IMR-90 (cell line): ENCODE measurements at regions not wholly inside any gene's neighbourhood (a gene's known extent, or its start where the extent isn't known, plus 50 kb on each side); places are given as distances from the start of the nearest gene placed in this dataset.

ENCODE experiments used
- ATAC-seq: fragments of 200-7000 bp; cut with Tn5 transposase; 2 replicates; pipeline ENCODE4 v1.9.1; 2020; ENCODE audit warnings: low read depth, mild to moderate bottlenecking, moderate library complexity
- BruUV-seq: library from RNA; stranded (reverse); fragments of 400-500 nt; replicated peaks from 2 replicates; lab custom pipeline; 2021; lab: Mats Ljungman, UMichigan
- CTCF ChIA-PET: fragments of 300-600 bp; formaldehyde crosslinking; extraction: SDS; loops from one replicate; lab custom pipeline; 2021; ENCODE audit warnings: antibody characterized with exemption; lab: Yijun Ruan, JAX
- POLR2A ChIA-PET: fragments of 300-600 bp; sonication (Branson Sonifier 250); formaldehyde crosslinking; loops from one replicate; lab custom pipeline; 2022; ENCODE audit warnings: antibody characterized with exemption; ENCODE audit not compliant: unreplicated experiment; lab: Charles Lee
- DNase-seq: peaks from one replicate; pipeline ENCODE4 v3.0.0; 2013
- H2AFZ ChIP-seq: replicated peaks from 2 replicates; pipeline ENCODE3; 2013; ENCODE audit warnings: low read length, mild to moderate bottlenecking; ENCODE audit not compliant: poor library complexity
- H2AK5ac ChIP-seq: 2 replicates; pipeline ENCODE4 v1.6.1; 2013; ENCODE audit warnings: low read depth, low read length, inconsistent platforms
- H2AK9ac ChIP-seq: replicated peaks from 2 replicates; pipeline ENCODE3; 2013; ENCODE audit warnings: mild to moderate bottlenecking, low read depth, low read length, moderate library complexity; ENCODE audit not compliant: poor library complexity
- H2BK120ac ChIP-seq: 2 replicates; pipeline ENCODE4 v1.6.1; 2013; ENCODE audit warnings: low read depth, low read length, inconsistent platforms
- H2BK15ac ChIP-seq: 3 replicates; pipeline ENCODE4 v1.6.1; 2013; ENCODE audit warnings: low read depth, low read length, inconsistent platforms
- H2BK20ac ChIP-seq: 2 replicates; pipeline ENCODE4 v1.6.1; 2013; ENCODE audit warnings: low read depth, mild to moderate bottlenecking, inconsistent platforms, low read length, moderate library complexity
- H2BK5ac ChIP-seq: 2 replicates; pipeline ENCODE4 v1.6.1; 2013; ENCODE audit warnings: mild to moderate bottlenecking, low read depth, low read length, inconsistent platforms; ENCODE audit not compliant: poor library complexity, severe bottlenecking
- H3K14ac ChIP-seq: replicated peaks from 2 replicates; pipeline ENCODE4 v1.6.1; 2013; ENCODE audit warnings: low read depth, low read length, inconsistent platforms
- H3K18ac ChIP-seq: 2 replicates; pipeline ENCODE4 v1.6.1; 2013; ENCODE audit warnings: low read depth, low read length, control low read depth
- H3K23ac ChIP-seq: 2 replicates; pipeline ENCODE4 v1.6.1; 2013; ENCODE audit warnings: low read depth, low read length, inconsistent platforms
- H3K27ac ChIP-seq: 2 replicates; pipeline ENCODE4 v1.5.1; 2013; ENCODE audit warnings: mild to moderate bottlenecking, control low read depth, low read length; ENCODE audit not compliant: insufficient read depth
- H3K27me3 ChIP-seq: 2 replicates; pipeline ENCODE4 v1.6.1; 2013; ENCODE audit warnings: low read length; ENCODE audit not compliant: control insufficient read depth, insufficient read depth
- H3K36me3 ChIP-seq: 2 replicates; pipeline ENCODE4 v1.6.1; 2013; ENCODE audit warnings: low read length, mixed read lengths; ENCODE audit not compliant: control insufficient read depth, insufficient read depth
- H3K4ac ChIP-seq: 2 replicates; pipeline ENCODE4 v1.6.1; 2013; ENCODE audit warnings: low read depth, low read length, inconsistent platforms
- H3K4me1 ChIP-seq: 2 replicates; pipeline ENCODE4 v1.6.1; 2013; ENCODE audit warnings: low read length, mixed read lengths; ENCODE audit not compliant: control insufficient read depth, insufficient read depth
- H3K4me2 ChIP-seq: 2 replicates; pipeline ENCODE4 v1.6.1; 2013; ENCODE audit warnings: low read depth, mild to moderate bottlenecking, control low read depth, low read length, moderate library complexity
- H3K4me3 ChIP-seq: 2 replicates; pipeline ENCODE4 v1.5.1; 2013; ENCODE audit warnings: low read depth, mild to moderate bottlenecking, control low read depth, low read length, moderate library complexity; ENCODE audit not compliant: insufficient read depth
- H3K56ac ChIP-seq: 2 replicates; pipeline ENCODE4 v1.6.1; 2013; ENCODE audit warnings: low read length, inconsistent platforms; ENCODE audit not compliant: insufficient read depth; ENCODE audit errors: extremely low read depth
- H3K79me1 ChIP-seq, 2 experiments: 2 replicates each; pipeline ENCODE4 v1.6.1; 2013; ENCODE audit warnings: low read length in 2 of 2, inconsistent platforms in 1 of 2, low read depth in 1 of 2
- H3K9ac ChIP-seq: 2 replicates; pipeline ENCODE4 v1.6.1; 2013; ENCODE audit warnings: low read depth, low read length, control low read depth
- H3K9me1 ChIP-seq: 2 replicates; pipeline ENCODE4 v1.6.1; 2013; ENCODE audit warnings: low read length, inconsistent platforms; ENCODE audit not compliant: insufficient read depth
- H3K9me3 ChIP-seq: 2 replicates; pipeline ENCODE4 v1.6.1; 2013; ENCODE audit warnings: low read length; ENCODE audit not compliant: control insufficient read depth, insufficient read depth
- H4K20me1 ChIP-seq: 2 replicates; pipeline ENCODE4 v1.6.1; 2013; ENCODE audit warnings: low read length, inconsistent platforms; ENCODE audit not compliant: insufficient read depth
- H4K5ac ChIP-seq: 2 replicates; pipeline ENCODE4 v1.6.1; 2013; ENCODE audit warnings: mild to moderate bottlenecking, low read depth, low read length, control low read depth
- H4K8ac ChIP-seq, 2 experiments: 2 replicates each; pipeline ENCODE4 v1.6.1; 2013; ENCODE audit warnings: low read depth in 2 of 2, low read length in 2 of 2, control low read depth in 1 of 2, inconsistent platforms in 1 of 2
- H4K91ac ChIP-seq: 2 replicates; pipeline ENCODE4 v1.6.1; 2013; ENCODE audit warnings: low read depth, low read length, inconsistent platforms; ENCODE audit not compliant: insufficient read depth
- BHLHE40 ChIP-seq: fragments of 150-350 bp; IDR thresholded peaks from 2 replicates; pipeline ENCODE4 v1.6.1; 2016; ENCODE audit warnings: mild to moderate bottlenecking, low read depth, low read length
- FOS ChIP-seq: fragments of 150-350 bp; IDR thresholded peaks from 2 replicates; pipeline ENCODE4 v1.6.1; 2016; ENCODE audit warnings: low read depth, low read length
- MAZ ChIP-seq: IDR thresholded peaks from 2 replicates; pipeline ENCODE4 v1.6.1; 2012; ENCODE audit warnings: low read depth, mild to moderate bottlenecking, low read length, improper control_type of control experiment, moderate library complexity, borderline replicate concordance
- RFX5 ChIP-seq: IDR thresholded peaks from 2 replicates; pipeline ENCODE4 v1.8.0; 2012; ENCODE audit warnings: low read depth, mild to moderate bottlenecking, low read length, moderate library complexity
- WGBS, 2 experiments: methylation state at CpG; one replicate each; pipeline versions ENCODE4 v1.1.5 to v1.1.7; 2013; ENCODE audit warnings: missing lambda C conversion rate in 2 of 2; ENCODE audit not compliant: insufficient read length in 1 of 2; ENCODE audit errors: extremely low coverage in 2 of 2; 5-methylcytosine and 5-hydroxymethylcytosine counted together
- dilution Hi-C: fragments of 300-500 bp; cut with HindIII; formaldehyde crosslinking; loops from one replicate; pipeline ENCODE4 v1.14.3; 2018; ENCODE audit warnings: low sequenced_read_pairs; ENCODE audit not compliant: unreplicated experiment
- in situ Hi-C: fragments of 300-500 bp; cut with MboI; formaldehyde crosslinking; loops from 3 replicates; pipeline ENCODE4 v1.14.3; 2019; ENCODE audit warnings: low sequenced_read_pairs, inconsistent platforms, mixed read lengths
- intact Hi-C: fragments of 100-400 bp; cut with micrococcal nuclease; formaldehyde crosslinking; loops from 2 replicates; pipeline ENCODE4 v1.10.0; 2022

DNA sequence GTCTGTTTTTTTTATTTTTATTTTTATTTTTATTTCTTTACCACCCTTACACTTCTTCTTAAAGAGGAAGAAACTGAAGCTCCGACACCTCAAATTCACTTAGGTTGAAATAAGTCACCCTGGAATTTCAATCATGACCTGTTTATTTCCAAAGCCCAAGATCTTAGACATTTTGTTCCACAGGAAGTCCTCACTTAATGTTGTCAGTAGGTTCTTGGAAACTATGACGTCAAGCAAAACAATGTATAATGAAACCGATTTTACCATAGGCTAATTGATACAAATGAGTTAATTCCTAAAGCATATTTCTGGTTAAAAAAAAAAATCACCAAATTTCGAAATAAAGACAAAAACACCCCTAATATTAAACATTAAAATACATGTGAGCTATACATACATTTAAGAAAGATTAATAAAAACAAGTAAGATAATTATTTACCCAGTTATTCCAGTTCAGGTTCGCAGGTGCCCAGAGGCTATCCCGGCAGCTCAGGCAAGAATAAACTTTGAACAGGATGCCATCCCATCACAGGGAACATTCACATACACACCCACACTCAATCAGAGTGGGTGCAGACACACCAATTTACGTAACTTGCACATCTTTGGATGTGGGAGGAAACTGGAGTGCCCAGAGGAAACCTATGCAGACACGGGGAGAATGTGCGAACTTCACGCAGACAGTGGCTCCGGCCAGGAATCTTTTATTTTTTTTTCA is 391.0 kb downstream of the RAP2B start:
- H3K9me3 ChIP-seq = no peaks in the 10 kb centered on the region
- no peak overlapping the region for H3K4ac ChIP-seq
- H3K36me3 ChIP-seq = no peaks in the 10 kb centered on the region
- in situ Hi-C loops = no loop called here
- no peak overlapping the region for H2BK5ac ChIP-seq
- H4K20me1 ChIP-seq = no peaks in the 10 kb centered on the region
- no peak overlapping the region for H3K14ac ChIP-seq
- H3K4me2 ChIP-seq = no peak overlapping the region
- no peaks in the 10 kb centered on the region for H3K79me1 ChIP-seq
- no peak overlapping the region for H3K23ac ChIP-seq
- no peak overlapping the region for H4K5ac ChIP-seq
- H3K9ac ChIP-seq = no peak overlapping the region
- no peaks in the 10 kb centered on the region for H3K4me1 ChIP-seq
- no peak overlapping the region for H3K18ac ChIP-seq
- H4K8ac ChIP-seq = no peak overlapping the region
- no peak overlapping the region for H3K4me3 ChIP-seq
- DNase-seq (no peak), ATAC-seq (no peak)
- H3K27me3 ChIP-seq = no peaks in the 10 kb centered on the region
- no TSS peak for BruUV-seq
- H4K91ac ChIP-seq = no peak overlapping the region
- H3K56ac ChIP-seq = no peak overlapping the region
- H2BK20ac ChIP-seq = no peak overlapping the region
- no peak overlapping the region for H3K27ac ChIP-seq
- no peak overlapping the region for H2BK15ac ChIP-seq
- TF ChIP-seq BHLHE40 (no peak), MAZ (no peak), FOS (no peak), RFX5 (no peak)
- no peak overlapping the region for H2AFZ ChIP-seq
- POLR2A ChIA-PET = no interaction called here
- CTCF ChIA-PET = interaction anchor here (0.8 kb wide), 1 partner anchor 13 kb away, joined by 3 read pairs; no protein-coding TSS in a partner anchor
- dilution Hi-C loops = no loop called here
- no peak overlapping the region for H2BK120ac ChIP-seq
- H2AK9ac ChIP-seq = no peak overlapping the region
- no peak overlapping the region for H2AK5ac ChIP-seq
- WGBS, 2 experiments = no CpG with 5 or more reads among the region's 11 CpGs
- intact Hi-C loops = no loop called here
- H3K9me1 ChIP-seq = no peaks in the 10 kb centered on the region
